GM13977 (cell line): ENCODE measurements at regions not wholly inside any gene's neighbourhood (a gene's known extent, or its start where the extent isn't known, plus 50 kb on each side); places are given as distances from the start of the nearest gene placed in this dataset.
"Not testable (repeated sequence)": the region's sequence is repeated elsewhere in the genome, so short reads cannot be mapped to it uniquely, and the experiment has no call there.

Source experiments
- DNase-seq: peaks from one replicate; pipeline ENCODE4 v3.0.0; 2012; ENCODE audit warnings: low spot score
- in situ Hi-C: fragments of 300-500 bp; cut with MboI; formaldehyde crosslinking; loops from one replicate; pipeline ENCODE4 v1.12.0; 2022; ENCODE audit warnings: low sequenced_read_pairs, low pct_unique_long_range_greater_than_20kb, mixed read lengths, inconsistent platforms; ENCODE audit not compliant: unreplicated experiment
- TF ChIP-seq, protein P1 (sequence below): IDR thresholded peaks from 2 replicates; pipeline ENCODE4 v1.5.1; 2012; ENCODE audit warnings: mild to moderate bottlenecking, control low read depth; ENCODE audit not compliant: insufficient read depth; ENCODE audit errors: extremely low read depth, missing control alignments

GRCh38 chr14:39593377-39593776 lies 161.1 kb upstream of the FBXO33 start:
- TF ChIP-seq, protein P1, sequence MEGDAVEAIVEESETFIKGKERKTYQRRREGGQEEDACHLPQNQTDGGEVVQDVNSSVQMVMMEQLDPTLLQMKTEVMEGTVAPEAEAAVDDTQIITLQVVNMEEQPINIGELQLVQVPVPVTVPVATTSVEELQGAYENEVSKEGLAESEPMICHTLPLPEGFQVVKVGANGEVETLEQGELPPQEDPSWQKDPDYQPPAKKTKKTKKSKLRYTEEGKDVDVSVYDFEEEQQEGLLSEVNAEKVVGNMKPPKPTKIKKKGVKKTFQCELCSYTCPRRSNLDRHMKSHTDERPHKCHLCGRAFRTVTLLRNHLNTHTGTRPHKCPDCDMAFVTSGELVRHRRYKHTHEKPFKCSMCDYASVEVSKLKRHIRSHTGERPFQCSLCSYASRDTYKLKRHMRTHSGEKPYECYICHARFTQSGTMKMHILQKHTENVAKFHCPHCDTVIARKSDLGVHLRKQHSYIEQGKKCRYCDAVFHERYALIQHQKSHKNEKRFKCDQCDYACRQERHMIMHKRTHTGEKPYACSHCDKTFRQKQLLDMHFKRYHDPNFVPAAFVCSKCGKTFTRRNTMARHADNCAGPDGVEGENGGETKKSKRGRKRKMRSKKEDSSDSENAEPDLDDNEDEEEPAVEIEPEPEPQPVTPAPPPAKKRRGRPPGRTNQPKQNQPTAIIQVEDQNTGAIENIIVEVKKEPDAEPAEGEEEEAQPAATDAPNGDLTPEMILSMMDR, result no peak
- DNase-seq, result no peak
- in situ Hi-C loops, result no loop called here

DNA sequence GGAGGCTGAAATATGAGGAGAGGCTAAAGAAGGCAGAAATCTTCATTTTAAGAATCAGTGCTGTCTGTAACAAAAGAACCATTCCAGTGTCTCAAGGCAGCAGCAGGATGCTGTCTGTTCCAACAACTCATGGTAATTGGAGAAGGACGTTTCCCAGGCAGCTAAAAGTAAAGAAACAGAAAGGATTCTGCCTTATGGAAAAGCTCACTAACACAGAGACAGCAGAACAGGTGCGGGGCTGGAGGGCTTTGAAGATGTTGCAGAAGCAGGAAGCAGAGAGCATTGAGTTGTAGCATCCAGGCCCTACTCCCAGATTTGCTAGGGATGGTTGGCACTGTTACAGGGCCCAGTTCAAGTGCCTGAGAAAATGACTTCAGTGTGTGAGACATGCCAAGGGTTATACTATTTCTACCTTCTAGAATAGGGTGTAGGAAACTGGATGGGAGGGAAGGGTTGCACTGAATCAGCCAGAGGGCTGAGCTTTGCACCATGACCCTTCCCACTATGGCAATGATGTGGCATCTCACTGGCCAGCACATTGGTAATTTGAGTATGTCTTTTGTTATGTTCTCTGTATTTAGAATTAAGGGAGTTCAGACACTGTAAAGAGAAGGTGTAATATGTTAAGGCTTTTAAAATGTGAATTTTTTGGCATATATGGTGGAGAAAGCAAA lies 160.0 kb upstream of the FBXO33 start:
- in situ Hi-C loops, result no loop called here
- no peak for DNase-seq
- TF ChIP-seq, protein P1, result no peak

- DNase-seq, in situ Hi-C loops: not testable (repeated sequence)
Measured at GRCh38 chr14:39589882-39590281, 157.6 kb upstream of the FBXO33 start.

GRCh38 chr14:39582028-39582654 lies 149.9 kb upstream of the FBXO33 start:
- no peak for DNase-seq
- TF ChIP-seq, protein P1, result no peak
- in situ Hi-C loops, result no loop called here

- no peak for DNase-seq
- TF ChIP-seq, protein P1, result peak; percentile 33
- in situ Hi-C loops, result no loop called here
Measured at GRCh38 chr14:39581474-39581873, 149.2 kb upstream of the FBXO33 start.

DNA sequence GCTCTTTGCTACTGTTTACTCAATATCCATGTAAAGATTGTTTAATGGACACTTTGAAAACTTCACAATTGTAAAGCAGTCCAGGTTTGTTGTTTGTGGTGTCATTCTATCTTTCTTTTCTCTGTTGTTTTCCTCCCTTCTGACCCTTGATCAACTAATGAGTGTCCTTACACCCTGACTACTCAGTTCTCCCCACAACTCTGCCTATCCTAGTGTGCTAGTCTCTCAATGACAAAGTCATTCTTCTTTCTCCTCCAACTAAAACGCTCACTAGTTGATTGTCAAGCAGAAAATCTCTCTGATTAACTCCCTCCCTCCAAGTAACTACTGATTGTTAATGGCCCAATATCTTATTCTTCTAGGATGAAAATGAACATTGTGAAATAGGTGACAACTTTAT lies 148.5 kb upstream of the FBXO33 start:
- TF ChIP-seq, protein P1, result no peak
- DNase-seq, result no peak
- in situ Hi-C loops, result no loop called here

DNA sequence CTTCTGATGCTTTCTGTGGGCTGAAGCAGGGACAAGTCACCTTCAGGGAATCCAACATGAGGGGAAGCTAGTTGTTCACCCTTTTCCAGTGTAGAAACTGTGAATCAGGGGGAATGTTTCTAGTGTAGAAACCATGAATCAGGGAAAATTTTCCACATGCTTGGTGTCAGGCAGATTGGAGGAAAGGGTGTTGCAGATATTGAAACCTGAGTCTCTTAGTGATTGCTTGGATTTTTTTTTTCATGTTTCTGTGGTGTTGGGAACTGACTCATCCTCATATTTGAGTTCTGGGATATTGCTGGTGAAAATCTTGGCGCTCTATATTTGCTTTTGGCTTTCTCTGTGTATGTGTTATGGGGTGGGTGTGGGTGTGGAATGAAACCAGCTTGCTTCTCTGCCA lies 144.5 kb upstream of the FBXO33 start:
- TF ChIP-seq, protein P1, result no peak
- no peak for DNase-seq
- in situ Hi-C loops, result no loop called here
